Neural cell (in vitro differentiated cells): ENCODE measurements at regions not wholly inside any gene's neighbourhood (a gene's known extent, or its start where the extent isn't known, plus 50 kb on each side); places are given as distances from the start of the nearest gene placed in this dataset.

Experiments used
- H2AFZ ChIP-seq: fragments of 200-600, 300-800 bp; sonication (generic), shearing (Covaris generic); 2 replicates; pipeline ENCODE4 v1.6.0; 2014; ENCODE audit warnings: low read depth, mild to moderate bottlenecking, antibody characterized with exemption, low read length, moderate library complexity
- H3F3A ChIP-seq: fragments of 200-600 bp; shearing (Covaris generic); 2 replicates; pipeline ENCODE4 v1.6.1; 2016; ENCODE audit warnings: mild to moderate bottlenecking, moderate library complexity, mixed read lengths, antibody characterized with exemption, low read length; ENCODE audit not compliant: insufficient read depth, poor library complexity, severe bottlenecking
- H3K27ac ChIP-seq: fragments of 200-600, 300-800 bp; sonication (generic), shearing (Covaris generic); 2 replicates; pipeline ENCODE4 v1.5.1; 2014; ENCODE audit warnings: mild to moderate bottlenecking, low read length, moderate library complexity
- H3K27me3 ChIP-seq: fragments of 300-800, 200-600 bp; sonication (generic), shearing (Covaris generic); 2 replicates; pipeline ENCODE4 v1.6.0; 2014; ENCODE audit warnings: mild to moderate bottlenecking, low read depth, low read length, moderate library complexity; ENCODE audit not compliant: insufficient read depth
- H3K36me3 ChIP-seq: fragments of 300-800, 200-600 bp; sonication (generic), shearing (Covaris generic); 2 replicates; pipeline ENCODE4 v1.5.1; 2014; ENCODE audit warnings: mild to moderate bottlenecking, antibody characterized with exemption, low read length, moderate library complexity; ENCODE audit not compliant: insufficient read depth
- H3K4me2 ChIP-seq: fragments of 300-800, 200-600 bp; sonication (generic), shearing (Covaris generic); 2 replicates; pipeline ENCODE4 v1.6.0; 2014; ENCODE audit warnings: mild to moderate bottlenecking, low read length
- H3K4me3 ChIP-seq: fragments of 300-800, 200-600 bp; sonication (generic), shearing (Covaris generic); 2 replicates; pipeline ENCODE4 v1.5.1; 2014; ENCODE audit warnings: mild to moderate bottlenecking, low read length, moderate library complexity
- H3K79me2 ChIP-seq: fragments of 200-600 bp; shearing (Covaris generic); replicated peaks from 2 replicates; pipeline ENCODE4 v1.6.0; 2014; ENCODE audit warnings: mild to moderate bottlenecking, low read length, moderate library complexity; ENCODE audit not compliant: insufficient read depth
- H3K9ac ChIP-seq: fragments of 300-800, 200-600 bp; sonication (generic), shearing (Covaris generic); 2 replicates; pipeline ENCODE4 v1.6.1; 2016; ENCODE audit warnings: mild to moderate bottlenecking, low read length, mixed read lengths
- H3K9me2 ChIP-seq: fragments of 200-600 bp; shearing (Covaris generic); 2 replicates; pipeline ENCODE4 v1.6.1; 2016; ENCODE audit warnings: mild to moderate bottlenecking, low read length, mixed read lengths; ENCODE audit not compliant: insufficient read depth
- H3K9me3 ChIP-seq: fragments of 200-600, 300-800 bp; sonication (generic), shearing (Covaris generic); 2 replicates; pipeline ENCODE4 v1.6.1; 2016; ENCODE audit warnings: mild to moderate bottlenecking, mixed run types, low read length, moderate library complexity, mixed read lengths
- H4K20me1 ChIP-seq: fragments of 200-600 bp; shearing (Covaris generic); 2 replicates; pipeline ENCODE4 v1.6.1; 2016; ENCODE audit warnings: mild to moderate bottlenecking, mixed run types; ENCODE audit not compliant: insufficient read depth
- EP300 ChIP-seq: fragments of 450-650 bp; conservative IDR thresholded peaks from 2 replicates; pipeline ENCODE4 v1.6.1; 2014; ENCODE audit warnings: antibody characterized with exemption, mild to moderate bottlenecking, moderate library complexity; ENCODE audit not compliant: poor library complexity, severe bottlenecking
- EZH2 ChIP-seq: fragments of 200-600, 300-800 bp; shearing (Covaris generic), sonication (generic); IDR thresholded peaks from 2 replicates; pipeline ENCODE4 v1.6.1; 2014; ENCODE audit warnings: antibody characterized with exemption, low read length, borderline replicate concordance, mild to moderate bottlenecking; ENCODE audit not compliant: insufficient read depth, poor library complexity, severe bottlenecking
- MXI1 ChIP-seq: fragments of 450-650 bp; conservative IDR thresholded peaks from 2 replicates; pipeline ENCODE4 v1.6.1; 2014; ENCODE audit warnings: antibody characterized with exemption, mild to moderate bottlenecking; ENCODE audit not compliant: poor library complexity, severe bottlenecking
- POLR2AphosphoS5 ChIP-seq: IDR thresholded peaks from 2 replicates; pipeline ENCODE4 v1.6.1; 2012
- RAD21 ChIP-seq: fragments of 450-650 bp; conservative IDR thresholded peaks from 2 replicates; pipeline ENCODE4 v1.6.1; 2014; ENCODE audit warnings: antibody characterized with exemption, mild to moderate bottlenecking, moderate library complexity
- SMC3 ChIP-seq: fragments of 450-650 bp; conservative IDR thresholded peaks from 2 replicates; pipeline ENCODE4 v1.6.1; 2014; ENCODE audit warnings: antibody characterized with exemption, mild to moderate bottlenecking, moderate library complexity; ENCODE audit not compliant: poor library complexity
- TAF1 ChIP-seq: IDR thresholded peaks from 2 replicates; pipeline ENCODE4 v1.6.1; 2012; ENCODE audit warnings: low read depth
- TF ChIP-seq, protein P1 (sequence below): fragments of 450-650 bp; IDR thresholded peaks from 2 replicates; pipeline ENCODE4 v1.5.1; 2014; ENCODE audit warnings: antibody characterized with exemption, mild to moderate bottlenecking, moderate library complexity; ENCODE audit not compliant: poor library complexity, severe bottlenecking
- TF ChIP-seq, protein P2 (sequence below): IDR thresholded peaks from 2 replicates; pipeline ENCODE4 v1.6.1; 2012; ENCODE audit warnings: borderline replicate concordance

DNA sequence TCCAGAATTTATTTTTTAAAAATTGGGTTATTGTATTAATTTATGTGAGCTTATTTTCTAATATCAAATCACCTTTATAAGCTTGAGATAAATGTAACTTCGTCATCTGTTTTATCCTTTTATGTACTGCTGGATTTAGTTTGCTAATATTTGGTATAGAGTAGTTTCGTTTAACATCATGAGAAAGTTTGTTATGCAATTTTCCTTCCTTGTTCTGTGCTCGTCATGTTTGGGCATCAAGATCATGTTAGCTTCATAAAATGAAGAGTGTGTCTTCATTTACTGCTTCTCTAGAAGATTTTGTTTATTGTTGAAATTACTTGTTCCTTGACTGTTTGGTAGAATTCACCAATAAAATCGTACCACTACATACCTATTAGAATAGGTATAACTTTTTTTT is 262.1 kb upstream of the SATB1 start:
- H4K20me1 ChIP-seq = no peaks in the 10 kb centered on the region
- no peak overlapping the region for H2AFZ ChIP-seq
- H3K9me3 ChIP-seq = no peaks in the 10 kb centered on the region
- no peak overlapping the region for H3K4me3 ChIP-seq
- no peaks in the 10 kb centered on the region for H3K9me2 ChIP-seq
- H3K79me2 ChIP-seq = no peaks in the 10 kb centered on the region
- H3F3A ChIP-seq = no peaks in the 10 kb centered on the region
- no peak overlapping the region for H3K27ac ChIP-seq
- H3K4me2 ChIP-seq = no peak overlapping the region
- H3K27me3 ChIP-seq = no peaks in the 10 kb centered on the region
- no peaks in the 10 kb centered on the region for H3K36me3 ChIP-seq
- H3K9ac ChIP-seq = no peak overlapping the region
- TF ChIP-seq EZH2 (no peak), TAF1 (no peak), SMC3 (no peak), RAD21 (no peak), MXI1 (no peak), POLR2AphosphoS5 (no peak), EP300 (no peak)
- TF ChIP-seq, protein P1, sequence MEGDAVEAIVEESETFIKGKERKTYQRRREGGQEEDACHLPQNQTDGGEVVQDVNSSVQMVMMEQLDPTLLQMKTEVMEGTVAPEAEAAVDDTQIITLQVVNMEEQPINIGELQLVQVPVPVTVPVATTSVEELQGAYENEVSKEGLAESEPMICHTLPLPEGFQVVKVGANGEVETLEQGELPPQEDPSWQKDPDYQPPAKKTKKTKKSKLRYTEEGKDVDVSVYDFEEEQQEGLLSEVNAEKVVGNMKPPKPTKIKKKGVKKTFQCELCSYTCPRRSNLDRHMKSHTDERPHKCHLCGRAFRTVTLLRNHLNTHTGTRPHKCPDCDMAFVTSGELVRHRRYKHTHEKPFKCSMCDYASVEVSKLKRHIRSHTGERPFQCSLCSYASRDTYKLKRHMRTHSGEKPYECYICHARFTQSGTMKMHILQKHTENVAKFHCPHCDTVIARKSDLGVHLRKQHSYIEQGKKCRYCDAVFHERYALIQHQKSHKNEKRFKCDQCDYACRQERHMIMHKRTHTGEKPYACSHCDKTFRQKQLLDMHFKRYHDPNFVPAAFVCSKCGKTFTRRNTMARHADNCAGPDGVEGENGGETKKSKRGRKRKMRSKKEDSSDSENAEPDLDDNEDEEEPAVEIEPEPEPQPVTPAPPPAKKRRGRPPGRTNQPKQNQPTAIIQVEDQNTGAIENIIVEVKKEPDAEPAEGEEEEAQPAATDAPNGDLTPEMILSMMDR = no peak
- TF ChIP-seq, protein P2, sequence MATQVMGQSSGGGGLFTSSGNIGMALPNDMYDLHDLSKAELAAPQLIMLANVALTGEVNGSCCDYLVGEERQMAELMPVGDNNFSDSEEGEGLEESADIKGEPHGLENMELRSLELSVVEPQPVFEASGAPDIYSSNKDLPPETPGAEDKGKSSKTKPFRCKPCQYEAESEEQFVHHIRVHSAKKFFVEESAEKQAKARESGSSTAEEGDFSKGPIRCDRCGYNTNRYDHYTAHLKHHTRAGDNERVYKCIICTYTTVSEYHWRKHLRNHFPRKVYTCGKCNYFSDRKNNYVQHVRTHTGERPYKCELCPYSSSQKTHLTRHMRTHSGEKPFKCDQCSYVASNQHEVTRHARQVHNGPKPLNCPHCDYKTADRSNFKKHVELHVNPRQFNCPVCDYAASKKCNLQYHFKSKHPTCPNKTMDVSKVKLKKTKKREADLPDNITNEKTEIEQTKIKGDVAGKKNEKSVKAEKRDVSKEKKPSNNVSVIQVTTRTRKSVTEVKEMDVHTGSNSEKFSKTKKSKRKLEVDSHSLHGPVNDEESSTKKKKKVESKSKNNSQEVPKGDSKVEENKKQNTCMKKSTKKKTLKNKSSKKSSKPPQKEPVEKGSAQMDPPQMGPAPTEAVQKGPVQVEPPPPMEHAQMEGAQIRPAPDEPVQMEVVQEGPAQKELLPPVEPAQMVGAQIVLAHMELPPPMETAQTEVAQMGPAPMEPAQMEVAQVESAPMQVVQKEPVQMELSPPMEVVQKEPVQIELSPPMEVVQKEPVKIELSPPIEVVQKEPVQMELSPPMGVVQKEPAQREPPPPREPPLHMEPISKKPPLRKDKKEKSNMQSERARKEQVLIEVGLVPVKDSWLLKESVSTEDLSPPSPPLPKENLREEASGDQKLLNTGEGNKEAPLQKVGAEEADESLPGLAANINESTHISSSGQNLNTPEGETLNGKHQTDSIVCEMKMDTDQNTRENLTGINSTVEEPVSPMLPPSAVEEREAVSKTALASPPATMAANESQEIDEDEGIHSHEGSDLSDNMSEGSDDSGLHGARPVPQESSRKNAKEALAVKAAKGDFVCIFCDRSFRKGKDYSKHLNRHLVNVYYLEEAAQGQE = no peak

DNA sequence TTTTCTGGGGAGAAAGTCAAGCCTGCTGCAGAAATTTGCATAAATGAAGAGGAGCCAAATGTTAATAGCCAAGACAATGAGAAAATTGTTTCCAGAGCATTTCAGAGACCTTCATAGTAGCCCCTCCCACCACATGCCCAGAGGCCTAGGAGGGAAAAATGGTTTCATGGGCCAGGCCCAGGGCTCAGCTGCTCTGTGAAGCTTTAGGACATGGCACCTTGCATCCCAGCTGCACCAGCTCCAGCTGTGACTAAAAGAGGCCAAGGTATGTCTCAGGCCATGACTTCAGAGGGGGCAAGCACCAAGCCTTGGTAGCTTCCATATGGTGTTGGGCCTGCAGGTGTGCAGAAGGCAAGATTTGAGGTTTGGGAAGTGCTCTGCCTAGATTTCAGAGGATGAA is 258.8 kb upstream of the SATB1 start:
- Histone ChIP-seq H2AFZ (no peak overlapping the region), H3K9ac (no peak overlapping the region), H3K9me2 (no peaks in the 10 kb centered on the region), H3K36me3 (no peaks in the 10 kb centered on the region), H3K27me3 (no peaks in the 10 kb centered on the region), H3K79me2 (no peaks in the 10 kb centered on the region), H3K4me3 (no peak overlapping the region), H3K4me2 (no peak overlapping the region), H4K20me1 (no peaks in the 10 kb centered on the region), H3K9me3 (no peaks in the 10 kb centered on the region), H3F3A (no peaks in the 10 kb centered on the region), H3K27ac (no peak overlapping the region)
- TF ChIP-seq, protein P2 = no peak
- TF ChIP-seq RAD21 (no peak), TAF1 (no peak), MXI1 (no peak), EZH2 (no peak), EP300 (no peak)
- TF ChIP-seq, protein P1 = no peak
